SKM-1 (cell line): ENCODE measurements at regions not wholly inside any gene's neighbourhood (a gene's known extent, or its start where the extent isn't known, plus 50 kb on each side); places are given as distances from the start of the nearest gene placed in this dataset.

Experiments
- DNase-seq: peaks from one replicate; lab custom pipeline; 2025; ENCODE audit not compliant: unreplicated experiment; lab: John Stamatoyannopoulos, UW

- no peak for DNase-seq
These were observed 604.2 kb upstream of the ZEB2 start for GRCh38 chr2:145124085-145124484.

- no peak for DNase-seq
These were observed 603.7 kb upstream of the ZEB2 start for GRCh38 chr2:145123606-145124005.

- DNase-seq: no peak
These were observed 599.3 kb upstream of the ZEB2 start for GRCh38 chr2:145119225-145119624.

- DNase-seq: no peak
These were observed 597.2 kb upstream of the ZEB2 start for GRCh38 chr2:145116834-145117725.

GRCh38 chr2:145116056-145116455, 596.1 kb upstream of the ZEB2 start:
- DNase-seq: no peak

GRCh38 chr2:145114726-145115125, 594.8 kb upstream of the ZEB2 start:
- no peak for DNase-seq

GRCh38 chr2:145112467-145112866, 592.5 kb upstream of the ZEB2 start:
- DNase-seq: no peak

- DNase-seq: no peak
These were observed 590.9 kb upstream of the ZEB2 start for GRCh38 chr2:145110668-145111356.

- DNase-seq: no peak
These were observed 589.2 kb upstream of the ZEB2 start for GRCh38 chr2:145108959-145109710.

- no peak for DNase-seq
These were observed 588.5 kb upstream of the ZEB2 start for GRCh38 chr2:145108361-145108778.

- no peak for DNase-seq
These were observed 586.4 kb upstream of the ZEB2 start for GRCh38 chr2:145106293-145106692.

GRCh38 chr2:145102706-145103105, 582.8 kb upstream of the ZEB2 start:
- no peak for DNase-seq

GRCh38 chr2:145100301-145100700, 580.4 kb upstream of the ZEB2 start:
- no peak for DNase-seq

GRCh38 chr2:145096582-145096981, 576.7 kb upstream of the ZEB2 start:
- DNase-seq: no peak

- no peak for DNase-seq
These were observed 575.9 kb upstream of the ZEB2 start for GRCh38 chr2:145095641-145096435.

GRCh38 chr2:145094370-145094769, 574.5 kb upstream of the ZEB2 start:
- DNase-seq: no peak

GRCh38 chr2:145091967-145092366, 572.0 kb upstream of the ZEB2 start:
- DNase-seq: no peak

GRCh38 chr2:145090841-145091761, 571.2 kb upstream of the ZEB2 start:
- no peak for DNase-seq

- no peak for DNase-seq
These were observed 568.8 kb upstream of the ZEB2 start for GRCh38 chr2:145088756-145089155.

GRCh38 chr2:145086910-145087309, 567.0 kb upstream of the ZEB2 start:
- DNase-seq: no peak
